ENCODE measurements at regions not wholly inside any gene's neighbourhood (a gene's known extent, or its start where the extent isn't known, plus 50 kb on each side); places are given as distances from the start of the nearest gene placed in this dataset.

DNA sequence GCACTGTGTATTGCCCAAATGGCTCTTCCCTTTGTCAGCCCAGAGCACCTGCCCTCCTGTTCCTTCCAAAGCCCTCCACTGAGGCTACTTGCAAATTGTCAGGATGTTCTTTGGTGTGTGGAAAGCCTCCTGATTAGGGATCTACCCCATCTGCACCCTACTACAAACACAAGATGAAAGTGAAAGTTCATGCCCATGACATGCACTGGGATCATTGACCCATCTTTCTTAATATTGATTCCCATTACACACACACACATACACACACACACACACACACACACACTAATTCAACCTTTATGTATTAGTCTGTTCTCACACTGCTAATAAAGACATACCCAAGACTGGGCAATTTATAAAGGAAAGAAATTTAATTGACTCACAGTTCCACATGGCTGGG lies 213.7 kb upstream of the IGFBP3 start:
- TF ChIP-seq FOXP2 (optimal IDR thresholded peaks at IDR 0.05; ENCODE audit: control extremely low read depth, extremely low read length, insufficient read depth) (no peak), EZH2 (IDR thresholded peaks at IDR 0.05) (no peak), POLR2AphosphoS5 (IDR thresholded peaks at IDR 0.05; ENCODE audit: borderline replicate concordance, low read depth, low read length) (no peak)
- H3K4me3 ChIP-seq = no peak overlapping the region
- no peaks in the 10 kb centered on the region for H3K9me3 ChIP-seq (ENCODE audit: low read depth, low read length)
- H3K36me3 ChIP-seq (ENCODE audit: insufficient read depth, low read length) = no peaks in the 10 kb centered on the region
- no peak overlapping the region for H3K27ac ChIP-seq
- H3K9ac ChIP-seq (ENCODE audit: insufficient read length) = no peak overlapping the region
- no peak for DNase-seq (ENCODE audit: low read depth, low spot score)

DNA sequence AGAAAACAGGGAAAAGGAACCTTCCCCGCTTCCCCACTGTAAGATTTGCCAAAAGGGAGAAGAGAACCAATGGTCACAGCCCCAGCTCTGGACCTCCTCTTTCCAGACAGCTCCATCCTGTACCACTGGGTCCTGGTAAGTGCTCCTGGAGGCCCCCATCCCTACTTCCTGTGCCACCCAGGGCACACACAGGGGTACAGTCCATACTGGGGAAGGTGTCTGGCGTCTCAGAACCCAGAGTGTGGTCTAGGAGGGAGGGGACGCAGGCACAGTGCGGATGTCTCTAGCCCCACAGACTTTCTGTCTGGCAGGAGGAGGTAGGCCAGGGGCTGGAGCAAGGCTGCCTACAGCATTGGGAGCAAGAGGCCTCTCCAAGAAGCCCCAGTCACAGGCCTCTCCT lies 213.3 kb upstream of the IGFBP3 start:
- H3K9me3 ChIP-seq (ENCODE audit: low read depth, low read length) = no peaks in the 10 kb centered on the region
- no peak for DNase-seq (ENCODE audit: low read depth, low spot score)
- no peaks in the 10 kb centered on the region for H3K36me3 ChIP-seq (ENCODE audit: insufficient read depth, low read length)
- H3K27ac ChIP-seq = no peak overlapping the region
- H3K9ac ChIP-seq (ENCODE audit: insufficient read length) = no peak overlapping the region
- H3K4me3 ChIP-seq = no peak overlapping the region
- TF ChIP-seq EZH2 (IDR thresholded peaks at IDR 0.05) = no peak
- TF ChIP-seq POLR2AphosphoS5 (IDR thresholded peaks at IDR 0.05; ENCODE audit: borderline replicate concordance, low read depth, low read length) = no peak
- TF ChIP-seq FOXP2 (optimal IDR thresholded peaks at IDR 0.05; ENCODE audit: control extremely low read depth, extremely low read length, insufficient read depth) = no peak

DNA sequence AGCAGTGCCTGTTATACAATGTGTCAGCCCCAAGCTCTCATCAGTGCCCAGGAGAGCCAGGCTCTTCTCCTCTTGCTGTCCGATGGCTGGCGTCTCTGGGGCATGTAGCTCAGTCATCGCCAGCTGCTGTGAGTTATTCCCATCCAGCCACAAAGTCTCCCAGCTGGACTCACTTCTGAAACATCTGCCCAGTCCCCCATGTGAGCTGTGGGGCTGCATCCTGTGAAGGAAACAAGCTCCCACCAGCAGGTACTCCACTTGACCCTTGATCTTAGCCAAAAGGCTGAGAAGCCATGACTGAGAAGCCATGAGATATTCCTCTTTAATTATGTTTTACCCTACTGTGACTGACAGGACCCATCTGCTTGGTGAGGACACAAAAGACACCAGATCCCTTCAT lies 212.7 kb upstream of the IGFBP3 start:
- H3K36me3 ChIP-seq (ENCODE audit: insufficient read depth, low read length) = no peaks in the 10 kb centered on the region
- no peak overlapping the region for H3K4me3 ChIP-seq
- no peaks in the 10 kb centered on the region for H3K9me3 ChIP-seq (ENCODE audit: low read depth, low read length)
- TF ChIP-seq FOXP2 (optimal IDR thresholded peaks at IDR 0.05; ENCODE audit: control extremely low read depth, extremely low read length, insufficient read depth) (no peak), EZH2 (IDR thresholded peaks at IDR 0.05) (no peak), POLR2AphosphoS5 (IDR thresholded peaks at IDR 0.05; ENCODE audit: borderline replicate concordance, low read depth, low read length) (no peak)
- H3K27ac ChIP-seq = no peak overlapping the region
- no peak overlapping the region for H3K9ac ChIP-seq (ENCODE audit: insufficient read length)
- no peak for DNase-seq (ENCODE audit: low read depth, low spot score)

DNA sequence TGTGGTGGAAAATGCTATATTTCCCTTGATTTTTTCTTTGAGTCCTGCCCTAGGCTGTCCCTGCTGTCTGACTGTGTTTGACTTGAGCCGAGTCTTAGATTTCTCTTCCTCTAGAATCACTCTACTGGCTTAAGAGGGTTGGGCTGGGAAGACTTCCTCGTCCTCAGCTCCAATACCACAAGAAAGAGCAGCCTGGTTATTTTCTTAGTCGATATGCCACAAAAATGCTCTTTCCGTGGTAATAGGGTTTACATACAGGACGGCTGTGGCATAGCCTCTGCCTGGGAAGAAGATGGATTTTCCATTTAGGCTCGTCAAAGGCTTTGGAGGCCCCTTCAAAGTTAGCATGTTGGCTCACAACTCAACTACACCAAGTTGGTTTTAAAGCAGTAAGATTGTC lies 212.0 kb upstream of the IGFBP3 start:
- TF ChIP-seq POLR2AphosphoS5 (IDR thresholded peaks at IDR 0.05; ENCODE audit: borderline replicate concordance, low read depth, low read length) (no peak), EZH2 (IDR thresholded peaks at IDR 0.05) (no peak), FOXP2 (optimal IDR thresholded peaks at IDR 0.05; ENCODE audit: control extremely low read depth, extremely low read length, insufficient read depth) (no peak)
- H3K36me3 ChIP-seq (ENCODE audit: insufficient read depth, low read length) = no peaks in the 10 kb centered on the region
- H3K9ac ChIP-seq (ENCODE audit: insufficient read length) = no peak overlapping the region
- H3K4me3 ChIP-seq = no peak overlapping the region
- no peak for DNase-seq (ENCODE audit: low read depth, low spot score)
- no peak overlapping the region for H3K27ac ChIP-seq
- H3K9me3 ChIP-seq (ENCODE audit: low read depth, low read length) = no peaks in the 10 kb centered on the region

DNA sequence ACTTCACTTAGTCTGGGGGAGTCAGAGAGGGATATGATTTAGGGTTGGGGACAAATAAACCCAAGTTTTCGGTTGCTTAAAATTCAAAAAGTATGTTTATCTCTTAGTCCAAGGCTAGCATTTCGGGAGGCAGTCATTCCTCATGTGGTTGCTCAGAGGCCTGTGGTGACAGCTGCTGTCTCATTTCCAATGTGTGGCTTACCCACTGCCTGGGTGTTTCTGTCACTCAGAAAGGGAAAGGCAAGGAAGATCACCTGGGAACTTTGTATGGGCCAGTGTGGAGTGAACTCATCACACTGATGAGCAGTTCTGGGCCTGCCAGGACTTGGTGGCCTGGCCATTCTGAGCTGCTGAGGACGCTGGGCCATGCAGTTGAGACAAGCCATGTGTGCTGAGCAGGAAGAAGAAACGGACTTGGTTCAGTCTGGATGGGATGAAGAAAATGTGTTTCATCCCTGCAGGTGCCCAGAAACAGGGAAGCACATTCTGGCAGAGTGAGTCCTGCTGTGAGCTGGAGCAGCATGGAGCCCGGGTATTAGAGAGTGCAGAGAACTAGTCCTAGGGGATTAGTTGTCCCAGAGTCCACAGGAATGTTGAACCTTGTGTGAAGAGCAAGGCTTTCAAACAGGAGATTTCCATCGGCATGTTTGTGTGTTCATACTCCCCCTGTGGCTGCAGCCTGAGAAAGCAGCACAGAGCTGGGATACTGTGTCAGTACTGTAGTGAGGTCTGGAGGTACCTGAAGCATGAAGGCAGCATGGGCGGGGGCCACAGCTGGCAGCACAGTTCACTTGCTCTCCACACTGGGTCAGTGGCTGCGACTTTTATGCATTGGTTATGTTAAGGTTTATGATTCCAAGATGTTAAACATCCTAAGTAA lies 211.1 kb upstream of the IGFBP3 start:
- TF ChIP-seq POLR2AphosphoS5 (IDR thresholded peaks at IDR 0.05; ENCODE audit: borderline replicate concordance, low read depth, low read length) = no peak
- TF ChIP-seq FOXP2 (optimal IDR thresholded peaks at IDR 0.05; ENCODE audit: control extremely low read depth, extremely low read length, insufficient read depth) = no peak
- TF ChIP-seq EZH2 (IDR thresholded peaks at IDR 0.05) = no peak
- no peak for DNase-seq (ENCODE audit: low read depth, low spot score)
- Histone ChIP-seq H3K9ac (ENCODE audit: insufficient read length) (no peak overlapping the region), H3K4me3 (no peak overlapping the region), H3K9me3 (ENCODE audit: low read depth, low read length) (no peaks in the 10 kb centered on the region), H3K27ac (no peak overlapping the region), H3K36me3 (ENCODE audit: insufficient read depth, low read length) (no peaks in the 10 kb centered on the region)

DNA sequence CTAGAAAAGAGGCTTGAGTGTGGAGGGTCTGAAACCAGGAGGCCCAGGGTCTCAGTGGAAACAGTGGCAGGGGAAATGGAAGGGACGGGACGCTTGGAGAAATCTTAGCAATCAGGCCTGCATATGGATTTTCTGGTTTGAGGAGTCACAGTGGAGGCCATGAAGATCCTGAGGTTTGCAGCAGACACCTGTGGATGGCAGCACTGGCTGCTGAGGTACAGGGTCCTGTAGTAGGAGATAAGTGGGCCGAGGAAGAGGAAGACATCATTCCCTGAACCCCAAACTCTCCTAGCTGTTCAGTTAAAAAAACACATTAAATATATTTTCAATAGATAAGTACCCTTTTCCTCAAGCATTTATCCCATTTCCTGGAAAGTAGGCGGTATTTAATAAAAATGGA lies 208.8 kb upstream of the IGFBP3 start:
- no peak overlapping the region for H3K9ac ChIP-seq (ENCODE audit: insufficient read length)
- TF ChIP-seq POLR2AphosphoS5 (IDR thresholded peaks at IDR 0.05; ENCODE audit: borderline replicate concordance, low read depth, low read length) (no peak), FOXP2 (optimal IDR thresholded peaks at IDR 0.05; ENCODE audit: control extremely low read depth, extremely low read length, insufficient read depth) (no peak), EZH2 (IDR thresholded peaks at IDR 0.05) (no peak)
- H3K9me3 ChIP-seq (ENCODE audit: low read depth, low read length) = no peaks in the 10 kb centered on the region
- H3K27ac ChIP-seq = no peak overlapping the region
- H3K4me3 ChIP-seq = no peak overlapping the region
- no peak for DNase-seq (ENCODE audit: low read depth, low spot score)
- no peaks in the 10 kb centered on the region for H3K36me3 ChIP-seq (ENCODE audit: insufficient read depth, low read length)

DNA sequence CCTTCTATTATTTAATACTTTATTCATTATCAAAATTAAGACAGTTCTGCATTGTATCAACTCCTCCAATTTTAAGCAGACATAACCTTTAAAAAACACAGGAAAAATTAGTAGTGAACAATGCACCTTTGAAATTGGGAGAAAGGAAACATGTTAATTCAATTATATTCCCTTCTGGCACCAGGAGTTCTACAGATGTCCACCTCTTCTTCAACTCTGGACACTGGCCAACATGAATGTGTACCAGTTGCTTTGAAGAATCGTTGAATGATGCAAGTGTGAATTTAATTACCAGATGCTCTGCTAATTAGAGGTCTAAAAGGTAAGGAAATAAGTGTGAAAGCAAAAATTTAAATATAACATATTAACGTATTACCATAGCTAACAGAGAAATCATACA lies 206.7 kb upstream of the IGFBP3 start:
- Histone ChIP-seq H3K36me3 (ENCODE audit: insufficient read depth, low read length) (no peaks in the 10 kb centered on the region), H3K9ac (ENCODE audit: insufficient read length) (no peak overlapping the region), H3K9me3 (ENCODE audit: low read depth, low read length) (no peaks in the 10 kb centered on the region), H3K4me3 (no peak overlapping the region), H3K27ac (no peak overlapping the region)
- no peak for DNase-seq (ENCODE audit: low read depth, low spot score)
- TF ChIP-seq FOXP2 (optimal IDR thresholded peaks at IDR 0.05; ENCODE audit: control extremely low read depth, extremely low read length, insufficient read depth) = no peak
- TF ChIP-seq EZH2 (IDR thresholded peaks at IDR 0.05) = no peak
- TF ChIP-seq POLR2AphosphoS5 (IDR thresholded peaks at IDR 0.05; ENCODE audit: borderline replicate concordance, low read depth, low read length) = no peak

DNA sequence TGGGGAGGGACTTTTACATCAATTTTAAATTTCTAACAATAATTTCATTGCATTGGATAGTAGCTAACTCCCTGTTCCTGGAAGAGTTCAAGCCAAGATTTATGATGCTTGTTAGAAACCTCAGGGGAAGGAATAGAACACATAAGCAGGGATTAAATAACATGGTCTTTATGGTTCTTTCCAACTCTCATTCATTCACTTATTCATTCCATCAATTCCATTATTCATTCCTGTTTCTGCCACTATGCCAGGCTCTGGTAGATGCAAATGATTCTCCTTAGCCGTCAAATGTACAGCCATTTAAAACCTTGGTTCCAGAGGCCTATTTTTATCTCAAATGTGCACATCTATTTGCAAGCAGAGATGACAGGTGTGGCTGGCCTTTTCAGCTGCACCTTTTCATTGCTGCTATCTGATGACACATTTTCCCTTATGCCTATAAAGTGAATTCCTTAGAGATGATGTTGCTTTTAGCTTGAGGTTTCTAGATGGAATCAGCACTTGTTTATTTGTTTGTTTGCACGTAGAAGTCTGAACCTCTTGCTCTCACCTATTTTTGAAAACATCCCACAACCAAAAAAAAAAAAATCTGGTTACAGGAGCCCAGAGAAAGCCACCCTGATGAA lies 205.7 kb upstream of the IGFBP3 start:
- Histone ChIP-seq H3K36me3 (ENCODE audit: insufficient read depth, low read length) (no peaks in the 10 kb centered on the region), H3K9me3 (ENCODE audit: low read depth, low read length) (no peaks in the 10 kb centered on the region), H3K9ac (ENCODE audit: insufficient read length) (no peak overlapping the region), H3K27ac (no peak overlapping the region), H3K4me3 (no peak overlapping the region)
- DNase-seq (ENCODE audit: low read depth, low spot score) = no peak
- TF ChIP-seq FOXP2 (optimal IDR thresholded peaks at IDR 0.05; ENCODE audit: control extremely low read depth, extremely low read length, insufficient read depth) (no peak), POLR2AphosphoS5 (IDR thresholded peaks at IDR 0.05; ENCODE audit: borderline replicate concordance, low read depth, low read length) (no peak), EZH2 (IDR thresholded peaks at IDR 0.05) (no peak)

All from SK-N-MC (cell line).